GM12878 (cell line): ENCODE measurements at regions not wholly inside any gene's neighbourhood (a gene's known extent, or its start where the extent isn't known, plus 50 kb on each side); places are given as distances from the start of the nearest gene placed in this dataset.

Source experiments
- ATAC-seq: fragments of 200-7000 bp; cut with Tn5 transposase; 3 replicates; pipeline ENCODE4 v1.9.1; 2020; ENCODE audit warnings: mild to moderate bottlenecking, moderate library complexity
- BruUV-seq: library from RNA; stranded (reverse); fragments of 400-500 nt; replicated peaks from 2 replicates; lab custom pipeline; 2021; lab: Mats Ljungman, UMichigan
- CTCF ChIA-PET: fragments of 300-600 bp; sonication (Branson Sonifier 250); formaldehyde crosslinking; extraction: SDS; loops from one replicate; lab custom pipeline; 2021; ENCODE audit warnings: inconsistent platforms; lab: Yijun Ruan, JAX
- POLR2A ChIA-PET: fragments of 350-600 bp; formaldehyde crosslinking; extraction: SDS; loops from one replicate; lab custom pipeline; 2021; ENCODE audit warnings: inconsistent platforms; lab: Charles Lee
- RAD21 ChIA-PET: fragments of 300-600 bp; sonication (Branson Sonifier 250); formaldehyde crosslinking; loops from one replicate; lab custom pipeline; 2023; ENCODE audit warnings: antibody characterized with exemption; ENCODE audit not compliant: unreplicated experiment; lab: Charles Lee
- SMC1A ChIA-PET: fragments of 300-600 bp; sonication (Branson Sonifier 250); formaldehyde crosslinking; loops from one replicate; lab custom pipeline; 2023; ENCODE audit not compliant: unreplicated experiment, uncharacterized antibody; lab: Charles Lee
- DNase-seq: peaks from one replicate; pipeline ENCODE4 v3.0.0-alpha.2; 2011; ENCODE audit warnings: low read depth, low spot score
- FAIRE-seq: peaks from 3 replicates; lab custom pipeline; 2011; peaks lifted over from hg19 to GRCh38; lab: Jason Lieb, UNC
- H2AFZ ChIP-seq: 2 replicates; pipeline ENCODE4 v1.6.0; 2011; ENCODE audit warnings: low read depth, low read length, control low read depth; ENCODE audit not compliant: control insufficient read depth
- H3K27ac ChIP-seq: 2 replicates; pipeline ENCODE4 v1.5.1; 2011; ENCODE audit warnings: control low read depth; ENCODE audit not compliant: control insufficient read depth, insufficient read depth
- H3K27me3 ChIP-seq, 2 experiments: replicated peaks in 1 of 2; 2 replicates each; pipeline versions ENCODE4 v1.6.0 to v1.6.1; 2011; ENCODE audit warnings: low read length in 1 of 2; ENCODE audit not compliant: control insufficient read depth in 2 of 2, insufficient read depth in 2 of 2
- H3K36me3 ChIP-seq, 2 experiments: 2 replicates each; pipeline ENCODE4 v1.5.1; 2011; ENCODE audit warnings: low read length in 1 of 2; ENCODE audit not compliant: control insufficient read depth in 2 of 2, insufficient read depth in 2 of 2
- H3K4me1 ChIP-seq: 2 replicates; pipeline ENCODE4 v1.6.1; 2011; ENCODE audit warnings: mild to moderate bottlenecking, low read length, moderate library complexity, mixed read lengths; ENCODE audit not compliant: control insufficient read depth, insufficient read depth
- H3K4me2 ChIP-seq: 2 replicates; pipeline ENCODE4 v1.6.0; 2011; ENCODE audit warnings: control low read depth; ENCODE audit not compliant: control insufficient read depth, insufficient read depth
- H3K4me3 ChIP-seq: fragments of 200-600 bp; sonication (generic); 2 replicates; pipeline ENCODE4 v1.5.1; 2016
- H3K79me2 ChIP-seq: 2 replicates; pipeline ENCODE4 v1.6.0; 2011; ENCODE audit warnings: low read length; ENCODE audit not compliant: control insufficient read depth, insufficient read depth
- H3K9ac ChIP-seq: 2 replicates; pipeline ENCODE4 v1.8.0; 2011; ENCODE audit warnings: low read length, control low read depth, mixed read lengths; ENCODE audit not compliant: control insufficient read depth, insufficient read depth
- H3K9me3 ChIP-seq: replicated peaks from 3 replicates; pipeline ENCODE4 v1.5.1; 2011; ENCODE audit warnings: mild to moderate bottlenecking, low read length; ENCODE audit not compliant: control insufficient read depth, insufficient read depth
- H4K20me1 ChIP-seq: 2 replicates; pipeline ENCODE4 v1.6.0; 2011; ENCODE audit not compliant: control insufficient read depth, insufficient read depth
- EP300 ChIP-seq, 2 experiments: fragments of 150-350 bp in 1 of 2; IDR thresholded peaks; 2 replicates each; pipeline ENCODE4 v1.6.1; 2011 to 2012; ENCODE audit warnings: low read depth in 2 of 2, low read length in 2 of 2, borderline replicate concordance in 1 of 2, improper control_type of control experiment in 1 of 2, inconsistent platforms in 1 of 2; ENCODE audit not compliant: control insufficient read depth in 1 of 2
- JUNB ChIP-seq: IDR thresholded peaks from 2 replicates; pipeline ENCODE4 v1.6.1; 2016; ENCODE audit warnings: antibody characterized with exemption, mild to moderate bottlenecking
- MXI1 ChIP-seq: fragments of 150-350 bp; IDR thresholded peaks from 2 replicates; pipeline ENCODE4 v1.6.1; 2011; ENCODE audit warnings: low read depth, mild to moderate bottlenecking, inconsistent platforms, low read length, improper control_type of control experiment
- POLR2AphosphoS2 ChIP-seq: IDR thresholded peaks from 2 replicates; pipeline ENCODE4 v1.6.1; 2011; ENCODE audit warnings: low read depth, mild to moderate bottlenecking, low read length, improper control_type of control experiment, moderate library complexity
- SMC3 ChIP-seq: IDR thresholded peaks from 2 replicates; pipeline ENCODE4 v1.6.1; 2011; ENCODE audit warnings: low read length, improper control_type of control experiment, borderline replicate concordance
- TAF1 ChIP-seq: IDR thresholded peaks from 2 replicates; pipeline ENCODE4 v1.6.1; 2011; ENCODE audit warnings: mild to moderate bottlenecking, low read depth, low read length, borderline replicate concordance
- TARDBP ChIP-seq: IDR thresholded peaks from 2 replicates; pipeline ENCODE4 v1.6.1; 2016; ENCODE audit warnings: borderline replicate concordance
- YY1 ChIP-seq: IDR thresholded peaks from 2 replicates; pipeline ENCODE4 v1.6.1; 2011; ENCODE audit warnings: low read depth, mild to moderate bottlenecking, low read length
- WGBS: methylation state at CpG from one replicate; pipeline ENCODE4 v1.1.6; 2016; ENCODE audit warnings: low lambda C conversion rate; ENCODE audit not compliant: insufficient replicate concordance, insufficient coverage; ENCODE audit errors: missing lambda C conversion rate; 5-methylcytosine and 5-hydroxymethylcytosine counted together
- in situ Hi-C: fragments of 300-500 bp; cut with MboI; formaldehyde crosslinking; loops from 9 replicates; pipeline ENCODE4 v1.14.3; 2018; ENCODE audit warnings: mixed read lengths
- intact Hi-C: fragments of 100-400 bp; cut with micrococcal nuclease; formaldehyde crosslinking; loops from one replicate; pipeline ENCODE4 v1.14.2; 2022; ENCODE audit not compliant: unreplicated experiment
- TF ChIP-seq, protein P1 (sequence below): fragments of 450-650 bp; formaldehyde crosslinking; IDR thresholded peaks from 2 replicates; pipeline ENCODE4 v1.5.0; 2022; ENCODE audit warnings: mild to moderate bottlenecking, missing genetic modification characterization
- TF ChIP-seq, protein P2 (sequence below): fragments of 450-650 bp; IDR thresholded peaks from 2 replicates; pipeline ENCODE4 v1.6.1; 2017; ENCODE audit warnings: mild to moderate bottlenecking, low read depth, inconsistent platforms; ENCODE audit not compliant: poor library complexity, severe bottlenecking

DNA sequence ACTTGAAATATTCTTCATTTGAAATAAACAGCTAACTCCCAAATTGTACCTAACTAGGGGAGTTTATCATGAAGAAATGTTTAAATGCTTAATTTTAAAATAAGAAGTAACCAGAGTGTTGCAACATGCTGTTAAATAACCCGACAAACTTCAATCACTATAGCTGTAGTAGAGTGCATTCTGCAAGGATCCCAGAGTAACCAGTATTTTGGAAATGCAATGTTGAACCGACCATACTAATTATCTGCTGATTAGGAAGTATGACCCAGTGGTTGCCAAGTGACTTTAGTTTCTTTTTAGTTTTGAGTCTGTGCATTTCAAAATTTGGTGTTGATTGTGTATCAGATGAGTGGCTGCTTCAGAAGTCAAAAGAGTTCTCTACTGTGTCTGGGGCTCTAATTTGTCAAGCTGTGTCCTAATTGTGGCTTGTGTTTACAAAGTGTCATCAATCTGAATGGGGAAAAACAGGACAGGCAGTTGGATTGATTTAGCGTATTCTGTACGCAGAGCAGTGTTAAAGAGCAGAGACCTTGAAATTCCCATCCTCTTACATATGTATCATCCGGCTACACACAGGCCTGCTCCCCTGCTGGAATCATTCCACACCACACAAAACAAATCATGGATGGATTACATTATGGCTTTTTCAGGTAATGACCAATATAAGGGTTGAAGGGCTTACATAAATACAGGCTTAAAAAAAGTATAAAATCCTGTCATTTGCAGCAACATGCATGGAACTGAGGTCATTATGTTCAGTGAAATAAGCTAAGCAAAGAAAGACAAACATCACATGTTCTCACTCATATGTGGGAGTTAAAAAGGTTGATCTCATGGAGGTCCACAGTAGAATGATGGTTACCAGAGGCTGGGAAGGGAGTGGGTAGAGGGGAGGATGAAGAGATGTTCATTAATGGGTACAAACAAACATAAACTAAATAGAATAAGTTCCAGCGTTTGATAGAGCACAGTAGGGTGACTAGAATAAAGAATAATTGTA lies 351.5 kb downstream of the KLF12 start:
- Histone ChIP-seq H3K9ac (no peak overlapping the region), H3K4me1 (no peaks in the 10 kb centered on the region), H3K79me2 (no peaks in the 10 kb centered on the region), H2AFZ (no peak overlapping the region), H3K36me3 (no peaks in the 10 kb centered on the region; a peak in 1 of 4 replicates), H3K27me3 (no peaks in the 10 kb centered on the region), H3K27ac (no peak overlapping the region), H4K20me1 (no peaks in the 10 kb centered on the region), H3K4me3 (no peak overlapping the region), H3K4me2 (no peak overlapping the region), H3K9me3 (no peaks in the 10 kb centered on the region)
- no peak for TF ChIP-seq YY1
- in situ Hi-C loops = no loop called here
- DNase-seq = no peak
- ChIA-PET POLR2A (no interaction called here), RAD21 (no interaction called here), SMC1A (interaction anchor here (1.1 kb wide), 1 partner anchor 9 kb away, joined by 3 read pairs; no protein-coding TSS in a partner anchor), CTCF (interaction anchor here (1.2 kb wide), 1 partner anchor 27 kb away, joined by 3 read pairs; no protein-coding TSS in a partner anchor)
- intact Hi-C loops = no loop called here
- WGBS = 83% methylated on average over 6 of the region's 6 CpGs
- no peak for ATAC-seq
- no TSS peak for BruUV-seq
- no peak for FAIRE-seq

DNA sequence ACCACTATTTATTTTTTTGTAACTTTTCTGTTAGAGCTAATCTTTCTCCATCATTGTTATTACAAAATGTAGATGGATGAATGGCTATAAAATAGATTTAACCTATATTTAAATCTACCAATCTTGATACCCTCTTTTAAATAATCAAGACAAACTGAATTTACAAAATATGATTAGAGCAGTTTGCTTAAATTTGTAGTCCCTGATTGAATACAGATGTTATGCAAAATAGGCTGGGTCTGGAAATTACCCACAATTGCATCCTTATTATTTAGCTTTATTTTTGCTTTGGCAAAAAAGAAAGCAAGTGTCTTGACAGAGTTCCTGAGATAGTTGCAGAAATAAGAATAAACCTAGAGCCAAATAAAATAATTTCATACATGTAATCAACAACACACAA lies 352.8 kb downstream of the KLF12 start:
- CTCF ChIA-PET = interaction anchor here (1.2 kb wide), 1 partner anchor 26 kb away, joined by 3 read pairs; no protein-coding TSS in a partner anchor
- DNase-seq = no peak
- TF ChIP-seq MXI1 (no peak), EP300 (IDR thresholded peaks at IDR 0.05; ENCODE audit: borderline replicate concordance in 1 of 2, control insufficient read depth in 1 of 2, low read depth in 2 of 2, low read length in 2 of 2) (no peak), TAF1 (no peak), SMC3 (no peak), POLR2AphosphoS2 (no peak), TARDBP (no peak), JUNB (no peak)
- TF ChIP-seq, protein P1, sequence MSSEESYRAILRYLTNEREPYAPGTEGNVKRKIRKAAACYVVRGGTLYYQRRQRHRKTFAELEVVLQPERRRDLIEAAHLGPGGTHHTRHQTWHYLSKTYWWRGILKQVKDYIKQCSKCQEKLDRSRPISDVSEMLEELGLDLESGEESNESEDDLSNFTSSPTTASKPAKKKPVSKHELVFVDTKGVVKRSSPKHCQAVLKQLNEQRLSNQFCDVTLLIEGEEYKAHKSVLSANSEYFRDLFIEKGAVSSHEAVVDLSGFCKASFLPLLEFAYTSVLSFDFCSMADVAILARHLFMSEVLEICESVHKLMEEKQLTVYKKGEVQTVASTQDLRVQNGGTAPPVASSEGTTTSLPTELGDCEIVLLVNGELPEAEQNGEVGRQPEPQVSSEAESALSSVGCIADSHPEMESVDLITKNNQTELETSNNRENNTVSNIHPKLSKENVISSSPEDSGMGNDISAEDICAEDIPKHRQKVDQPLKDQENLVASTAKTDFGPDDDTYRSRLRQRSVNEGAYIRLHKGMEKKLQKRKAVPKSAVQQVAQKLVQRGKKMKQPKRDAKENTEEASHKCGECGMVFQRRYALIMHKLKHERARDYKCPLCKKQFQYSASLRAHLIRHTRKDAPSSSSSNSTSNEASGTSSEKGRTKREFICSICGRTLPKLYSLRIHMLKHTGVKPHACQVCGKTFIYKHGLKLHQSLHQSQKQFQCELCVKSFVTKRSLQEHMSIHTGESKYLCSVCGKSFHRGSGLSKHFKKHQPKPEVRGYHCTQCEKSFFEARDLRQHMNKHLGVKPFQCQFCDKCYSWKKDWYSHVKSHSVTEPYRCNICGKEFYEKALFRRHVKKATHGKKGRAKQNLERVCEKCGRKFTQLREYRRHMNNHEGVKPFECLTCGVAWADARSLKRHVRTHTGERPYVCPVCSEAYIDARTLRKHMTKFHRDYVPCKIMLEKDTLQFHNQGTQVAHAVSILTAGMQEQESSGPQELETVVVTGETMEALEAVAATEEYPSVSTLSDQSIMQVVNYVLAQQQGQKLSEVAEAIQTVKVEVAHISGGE (CRISPR knock-in tag) = no peak
- TF ChIP-seq, protein P2, sequence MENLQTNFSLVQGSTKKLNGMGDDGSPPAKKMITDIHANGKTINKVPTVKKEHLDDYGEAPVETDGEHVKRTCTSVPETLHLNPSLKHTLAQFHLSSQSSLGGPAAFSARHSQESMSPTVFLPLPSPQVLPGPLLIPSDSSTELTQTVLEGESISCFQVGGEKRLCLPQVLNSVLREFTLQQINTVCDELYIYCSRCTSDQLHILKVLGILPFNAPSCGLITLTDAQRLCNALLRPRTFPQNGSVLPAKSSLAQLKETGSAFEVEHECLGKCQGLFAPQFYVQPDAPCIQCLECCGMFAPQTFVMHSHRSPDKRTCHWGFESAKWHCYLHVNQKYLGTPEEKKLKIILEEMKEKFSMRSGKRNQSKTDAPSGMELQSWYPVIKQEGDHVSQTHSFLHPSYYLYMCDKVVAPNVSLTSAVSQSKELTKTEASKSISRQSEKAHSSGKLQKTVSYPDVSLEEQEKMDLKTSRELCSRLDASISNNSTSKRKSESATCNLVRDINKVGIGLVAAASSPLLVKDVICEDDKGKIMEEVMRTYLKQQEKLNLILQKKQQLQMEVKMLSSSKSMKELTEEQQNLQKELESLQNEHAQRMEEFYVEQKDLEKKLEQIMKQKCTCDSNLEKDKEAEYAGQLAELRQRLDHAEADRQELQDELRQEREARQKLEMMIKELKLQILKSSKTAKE = no peak

More for the DNA sequence above, 352.8 kb downstream of the KLF12 start:
- ChIA-PET POLR2A (interaction anchor here (0.5 kb wide), 1 partner anchor 299 kb away, joined by 3 read pairs; no protein-coding TSS in a partner anchor), SMC1A (no interaction called here), RAD21 (no interaction called here)
- Histone ChIP-seq H3K79me2 (no peaks in the 10 kb centered on the region), H3K4me2 (no peak overlapping the region), H2AFZ (no peak overlapping the region), H3K27me3 (no peaks in the 10 kb centered on the region), H3K9me3 (no peaks in the 10 kb centered on the region), H3K27ac (no peak overlapping the region), H4K20me1 (no peaks in the 10 kb centered on the region), H3K4me3 (no peak overlapping the region), H3K36me3 (no peaks in the 10 kb centered on the region; a peak in 1 of 4 replicates), H3K4me1 (no peaks in the 10 kb centered on the region), H3K9ac (no peak overlapping the region)
- intact Hi-C loops (no loop called here), in situ Hi-C loops (no loop called here)
- FAIRE-seq (no peak), ATAC-seq (no peak)
- no TSS peak for BruUV-seq
